A549 (cell line): ENCODE measurements at regions not wholly inside any gene's neighbourhood (a gene's known extent, or its start where the extent isn't known, plus 50 kb on each side); places are given as distances from the start of the nearest gene placed in this dataset.
"Not testable (repeated sequence)": the region's sequence is repeated elsewhere in the genome, so short reads cannot be mapped to it uniquely, and the experiment has no call there.

ENCODE experiments used
- BHLHE40 ChIP-seq: IDR thresholded peaks from 2 replicates; pipeline ENCODE4 v1.6.1; 2012; ENCODE audit warnings: low read depth, low read length, inconsistent platforms
- CTCF ChIP-seq: fragments of >200 bp; sonication (Bioruptor Twin); formaldehyde crosslinking; IDR thresholded peaks from 3 replicates; pipeline ENCODE4 v1.5.1; 2016
- JUN ChIP-seq, 2 experiments: fragments of >200 bp; sonication (Bioruptor Twin); formaldehyde crosslinking; IDR thresholded peaks; 2 replicates in 1 of 2; 3 replicates in 1 of 2; pipeline ENCODE4 v1.6.1; 2016 to 2017
- MAX ChIP-seq: IDR thresholded peaks from 2 replicates; pipeline ENCODE4 v1.6.1; 2012
- POLR2A ChIP-seq: IDR thresholded peaks from 2 replicates; pipeline ENCODE4 v1.6.1; 2012; ENCODE audit warnings: mild to moderate bottlenecking, low read length
- USF2 ChIP-seq: fragments of 450-650 bp; IDR thresholded peaks from 2 replicates; pipeline ENCODE4 v1.6.1; 2014; ENCODE audit warnings: antibody characterized with exemption
- ZNF302 ChIP-seq: fragments of 250-450 bp; sonication (Bioruptor Pico); IDR thresholded peaks from 2 replicates; pipeline ENCODE4 v1.9.0; 2021; ENCODE audit warnings: inconsistent platforms, mild to moderate bottlenecking, moderate library complexity

- TF ChIP-seq POLR2A; BHLHE40; USF2; ZNF302 (CRISPR knock-in tag); CTCF; JUN (IDR thresholded peaks at IDR 0.05); MAX: not testable (repeated sequence)
Measured at GRCh38 chr6:145158636-145159035, 576.7 kb downstream of the EPM2A start.
